H9 (cell line): ENCODE measurements at regions not wholly inside any gene's neighbourhood (a gene's known extent, or its start where the extent isn't known, plus 50 kb on each side); places are given as distances from the start of the nearest gene placed in this dataset.

ENCODE experiments used
- DNase-seq: peaks from one replicate; pipeline ENCODE4 v3.0.0-alpha.2; 2017
- H2AFZ ChIP-seq: one replicate; pipeline ENCODE4 v1.6.1; 2013; ENCODE audit warnings: mild to moderate bottlenecking, low read length, control low read depth, moderate library complexity
- H2AK5ac ChIP-seq: 2 replicates; pipeline ENCODE4 v1.6.1; 2013; ENCODE audit warnings: low read length, control low read depth, mixed read lengths; ENCODE audit not compliant: insufficient read length
- H2BK120ac ChIP-seq: one replicate; pipeline ENCODE4 v1.6.1; 2013; ENCODE audit warnings: low read depth, mild to moderate bottlenecking, low read length, control low read depth, inconsistent platforms; ENCODE audit not compliant: poor library complexity, severe bottlenecking
- H2BK12ac ChIP-seq: 2 replicates; pipeline ENCODE4 v1.6.1; 2013; ENCODE audit warnings: low read length, control low read depth, mixed read lengths, low read depth; ENCODE audit not compliant: insufficient read length
- H2BK15ac ChIP-seq: 2 replicates; pipeline ENCODE4 v1.6.1; 2013; ENCODE audit warnings: low read depth, low read length, control low read depth
- H2BK20ac ChIP-seq: one replicate; pipeline ENCODE4 v1.6.1; 2013; ENCODE audit warnings: low read depth, mild to moderate bottlenecking, low read length, control low read depth, inconsistent platforms; ENCODE audit not compliant: poor library complexity, severe bottlenecking
- H2BK5ac ChIP-seq: 2 replicates; pipeline ENCODE4 v1.6.1; 2013; ENCODE audit warnings: low read length, control low read depth, mixed read lengths; ENCODE audit not compliant: insufficient read length
- H3K14ac ChIP-seq: 2 replicates; pipeline ENCODE4 v1.6.1; 2013; ENCODE audit warnings: low read length, control low read depth; ENCODE audit not compliant: insufficient read depth
- H3K18ac ChIP-seq: 2 replicates; pipeline ENCODE4 v1.6.1; 2013; ENCODE audit warnings: low read depth, mild to moderate bottlenecking, mixed read lengths, low read length, control low read depth; ENCODE audit not compliant: insufficient read length
- H3K23ac ChIP-seq: 2 replicates; pipeline ENCODE4 v1.6.1; 2013; ENCODE audit warnings: low read length, control low read depth, mixed read lengths, low read depth; ENCODE audit not compliant: insufficient read length
- H3K23me2 ChIP-seq: 2 replicates; pipeline ENCODE4 v1.6.1; 2013; ENCODE audit warnings: low read depth, mild to moderate bottlenecking, mixed read lengths, low read length, control low read depth; ENCODE audit not compliant: insufficient read length, poor library complexity, severe bottlenecking
- H3K27ac ChIP-seq: 2 replicates; pipeline ENCODE4 v1.5.1; 2013; ENCODE audit warnings: low read length, control low read depth, mixed read lengths, low read depth; ENCODE audit not compliant: insufficient read length
- H3K27me3 ChIP-seq: 2 replicates; pipeline ENCODE4 v1.6.1; 2013; ENCODE audit warnings: low read length, control low read depth, inconsistent platforms; ENCODE audit not compliant: insufficient read depth
- H3K4ac ChIP-seq: 2 replicates; pipeline ENCODE4 v1.6.1; 2013; ENCODE audit warnings: low read depth, mild to moderate bottlenecking, control low read depth, inconsistent platforms, low read length, moderate library complexity
- H3K4me1 ChIP-seq: 2 replicates; pipeline ENCODE4 v1.6.1; 2013; ENCODE audit warnings: low read length, control low read depth, inconsistent platforms; ENCODE audit not compliant: insufficient read depth
- H3K4me2 ChIP-seq: 2 replicates; pipeline ENCODE4 v1.6.1; 2013; ENCODE audit warnings: low read length, control low read depth, mixed read lengths; ENCODE audit not compliant: insufficient read length, insufficient read depth
- H3K56ac ChIP-seq: 2 replicates; pipeline ENCODE4 v1.6.1; 2013; ENCODE audit warnings: low read depth, mild to moderate bottlenecking, mixed read lengths, low read length, control low read depth; ENCODE audit not compliant: insufficient read length
- H3K79me1 ChIP-seq: 2 replicates; pipeline ENCODE4 v1.6.1; 2013; ENCODE audit warnings: low read depth, mild to moderate bottlenecking, moderate library complexity, low read length, control low read depth, inconsistent platforms; ENCODE audit not compliant: insufficient read depth, poor library complexity, severe bottlenecking
- H3K79me2 ChIP-seq: 2 replicates; pipeline ENCODE4 v1.6.1; 2013; ENCODE audit warnings: low read length, control low read depth, inconsistent platforms; ENCODE audit not compliant: insufficient read depth
- H3K9ac ChIP-seq: 2 replicates; pipeline ENCODE4 v1.6.1; 2013; ENCODE audit warnings: low read length, control low read depth, mixed read lengths; ENCODE audit not compliant: insufficient read length; ENCODE audit errors: extremely low read depth
- H3K9me3 ChIP-seq: one replicate; pipeline ENCODE4 v1.6.1; 2013; ENCODE audit warnings: low read depth, low read length, inconsistent platforms; ENCODE audit not compliant: control insufficient read depth
- H3T11ph ChIP-seq: one replicate; pipeline ENCODE4 v1.6.1; 2013; ENCODE audit warnings: mild to moderate bottlenecking, low read length, control low read depth, inconsistent platforms
- H4K20me1 ChIP-seq: one replicate; pipeline ENCODE4 v1.6.1; 2013; ENCODE audit not compliant: control insufficient read depth, insufficient read length, insufficient read depth
- H4K5ac ChIP-seq: 2 replicates; pipeline ENCODE4 v1.6.1; 2013; ENCODE audit warnings: low read depth, mild to moderate bottlenecking, mixed read lengths, low read length, control low read depth; ENCODE audit not compliant: insufficient read length
- H4K8ac ChIP-seq: replicated peaks from 2 replicates; pipeline ENCODE4 v1.6.1; 2013; ENCODE audit warnings: low read length, control low read depth, mixed read lengths, low read depth; ENCODE audit not compliant: insufficient read length
- H4K91ac ChIP-seq: 2 replicates; pipeline ENCODE4 v1.6.1; 2013; ENCODE audit warnings: low read depth, mild to moderate bottlenecking, moderate library complexity, mixed read lengths, low read length, control low read depth; ENCODE audit not compliant: insufficient read length
- H3K27ac Mint-ChIP-seq, 3 experiments: 2 replicates in 2 of 3; 3 replicates in 1 of 3; pipeline ENCODE4 v1.8.0; 2020 to 2021; ENCODE audit warnings: mixed read lengths in 3 of 3, mild to moderate bottlenecking in 1 of 3, moderate library complexity in 1 of 3
- H3K27me3 Mint-ChIP-seq: 2 replicates; pipeline ENCODE4 v1.8.0; 2021; ENCODE audit warnings: low read depth, mild to moderate bottlenecking, moderate library complexity, mixed read lengths
- H3K36me3 Mint-ChIP-seq, 3 experiments: 2 replicates in 2 of 3; 3 replicates in 1 of 3; pipeline ENCODE4 v1.8.0; 2020 to 2021; ENCODE audit warnings: low read depth in 3 of 3, mixed read lengths in 3 of 3; ENCODE audit not compliant: insufficient read depth in 1 of 3
- H3K4me1 Mint-ChIP-seq, 2 experiments: 2 replicates each; pipeline ENCODE4 v1.8.0; 2020; ENCODE audit warnings: mixed read lengths in 2 of 2
- H3K4me3 Mint-ChIP-seq, 2 experiments: 2 replicates in 1 of 2; 3 replicates in 1 of 2; pipeline ENCODE4 v1.8.0; 2020 to 2021; ENCODE audit warnings: mild to moderate bottlenecking in 2 of 2, mixed read lengths in 2 of 2, moderate library complexity in 1 of 2
- H3K9me3 Mint-ChIP-seq, 2 experiments: 2 replicates in 1 of 2; 3 replicates in 1 of 2; pipeline ENCODE4 v1.8.0; 2020; ENCODE audit warnings: mild to moderate bottlenecking in 2 of 2, mixed read lengths in 2 of 2, moderate library complexity in 1 of 2
- CTCF ChIP-seq: fragments of 200-600 bp; sonication (generic); conservative IDR thresholded peaks from 3 replicates; pipeline ENCODE4 v1.8.0; 2021; ENCODE audit warnings: antibody characterized with exemption, mild to moderate bottlenecking
- WGBS: extraction: QIAGEN DNeasy Blood & Tissue Kit; methylation state at CpG from one replicate; pipeline ENCODE4 v1.1.7; 2013; ENCODE audit warnings: missing lambda C conversion rate, low lambda C conversion rate, mixed read lengths; ENCODE audit not compliant: insufficient read length; ENCODE audit errors: extremely low coverage; 5-methylcytosine and 5-hydroxymethylcytosine counted together

GRCh38 chr3:124384527-124384926, 345.7 kb upstream of the UMPS start:
- H3K14ac ChIP-seq = no peak overlapping the region
- no peak for DNase-seq
- no peak overlapping the region for H4K5ac ChIP-seq
- H4K91ac ChIP-seq = no peak overlapping the region
- H2AFZ ChIP-seq = no peak overlapping the region
- no peak overlapping the region for H3T11ph ChIP-seq
- no peak overlapping the region for H2BK12ac ChIP-seq
- no CpG with 5 or more reads among the region's 19 CpGs for whole genome bisulfite sequencing
- no peaks in the 10 kb centered on the region; the same call in 1 of the 2 replicates for H3K27me3 Mint-ChIP-seq
- no peaks in the 10 kb centered on the region for H3K27me3 ChIP-seq
- no peaks in the 10 kb centered on the region for H3K79me1 ChIP-seq
- H2BK5ac ChIP-seq = no peak overlapping the region
- H3K4me1 ChIP-seq = no peaks in the 10 kb centered on the region; the same call in 1 of the 2 replicates
- no peak for TF ChIP-seq CTCF
- no peaks in the 10 kb centered on the region for H4K20me1 ChIP-seq
- no peaks in the 10 kb centered on the region for H3K79me2 ChIP-seq
- H2BK120ac ChIP-seq = no peak overlapping the region
- H2BK20ac ChIP-seq = no peak overlapping the region
- no peak overlapping the region for H3K18ac ChIP-seq
- H4K8ac ChIP-seq = no peak overlapping the region
- H3K56ac ChIP-seq = no peak overlapping the region
- no peaks in the 10 kb centered on the region for H3K9me3 Mint-ChIP-seq
- H2BK15ac ChIP-seq = no peak overlapping the region
- no peak overlapping the region for H3K9ac ChIP-seq
- no peak overlapping the region for H2AK5ac ChIP-seq
- H3K23ac ChIP-seq = no peak overlapping the region
- H3K4ac ChIP-seq = no peak overlapping the region
- H3K36me3 Mint-ChIP-seq = no peaks in the 10 kb centered on the region
- H3K23me2 ChIP-seq = no peaks in the 10 kb centered on the region
- H3K27ac Mint-ChIP-seq = no peak overlapping the region; a peak in 1 of 7 replicates
- no peak overlapping the region for H3K4me2 ChIP-seq
- H3K27ac ChIP-seq = no peak overlapping the region
- no peaks in the 10 kb centered on the region for H3K9me3 ChIP-seq
- no peak overlapping the region for H3K4me3 Mint-ChIP-seq
- peaks cover 23 to 25% of the 10 kb centered on the region in 2 experiments for H3K4me1 Mint-ChIP-seq
